ENCODE measurements at regions not wholly inside any gene's neighbourhood (a gene's known extent, or its start where the extent isn't known, plus 50 kb on each side); places are given as distances from the start of the nearest gene placed in this dataset.

DNA sequence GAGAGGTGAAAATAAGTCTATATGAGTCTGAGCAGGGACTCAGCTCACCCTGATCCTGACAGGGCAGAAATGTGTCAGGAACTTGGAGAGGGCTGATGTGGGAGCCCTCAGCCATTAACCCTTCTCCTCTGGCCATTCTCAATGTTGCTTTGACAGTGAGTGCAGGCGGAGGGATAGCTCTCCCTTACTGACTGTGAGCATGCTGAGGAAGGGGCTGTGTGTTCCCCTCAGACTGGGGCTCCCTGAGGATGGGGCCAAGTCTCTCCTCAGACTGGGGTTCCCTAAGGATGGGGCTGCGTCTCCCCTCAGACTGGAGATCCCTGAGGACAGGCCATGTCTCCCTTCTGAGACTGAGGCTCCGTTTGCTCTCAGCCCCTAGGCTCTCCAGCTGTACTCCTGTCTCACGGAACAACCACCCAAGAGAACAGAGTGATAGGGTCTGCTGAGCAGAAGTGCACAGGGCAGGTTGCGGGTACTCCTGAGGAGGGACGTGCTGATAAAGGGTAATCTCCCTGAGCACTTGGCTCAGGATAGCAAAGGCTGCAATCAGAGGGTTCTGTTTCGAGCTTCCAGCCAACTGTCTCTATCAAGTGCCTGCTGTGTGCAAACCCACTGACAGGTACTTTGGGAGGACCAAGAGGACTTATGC lies 141.0 kb downstream of the MRPL14 start (continued):
- TF ChIP-seq ZKSCAN1 (IDR thresholded peaks at IDR 0.05; ENCODE audit: low read depth, low read length) (0 out of 2 replicates have a peak, but pooled peaks have one; percentile 38), ZNF583 (CRISPR knock-in tag; IDR thresholded peaks at IDR 0.05) (no peak), NBN (IDR thresholded peaks at IDR 0.05; ENCODE audit: low read depth) (peak; percentile 54; the same call in 1 of the 2 replicates), ZNF217 (CRISPR knock-in tag; IDR thresholded peaks at IDR 0.05) (no peak), POLR2A (conservative IDR thresholded peaks at IDR 0.05) (no peak), ESRRA (IDR thresholded peaks at IDR 0.05; ENCODE audit: borderline replicate concordance, low read depth) (no peak), RBM39 (optimal IDR thresholded peaks at IDR 0.05; ENCODE audit: low read depth, low read length) (no peak), NR2C1 (IDR thresholded peaks at IDR 0.05) (no peak), NR2C1 (tag; IDR thresholded peaks at IDR 0.05) (no peak), YY1 (IDR thresholded peaks at IDR 0.05; ENCODE audit: borderline replicate concordance in 1 of 3, control insufficient read depth in 1 of 3, extremely low read depth in 1 of 3, insufficient read depth in 3 of 3, insufficient read length in 1 of 3, insufficient replicate concordance in 2 of 3, low read depth in 1 of 3, low read length in 2 of 3) (no peak), SREBF2 (CRISPR knock-in tag; IDR thresholded peaks at IDR 0.05) (no peak), RBM34 (IDR thresholded peaks at IDR 0.05; ENCODE audit: borderline replicate concordance, insufficient read depth, low read length) (no peak), BRF1 (IDR thresholded peaks at IDR 0.05; ENCODE audit: borderline replicate concordance, extremely low read depth, insufficient read length) (no peak)
- TF ChIP-seq, protein P1, sequence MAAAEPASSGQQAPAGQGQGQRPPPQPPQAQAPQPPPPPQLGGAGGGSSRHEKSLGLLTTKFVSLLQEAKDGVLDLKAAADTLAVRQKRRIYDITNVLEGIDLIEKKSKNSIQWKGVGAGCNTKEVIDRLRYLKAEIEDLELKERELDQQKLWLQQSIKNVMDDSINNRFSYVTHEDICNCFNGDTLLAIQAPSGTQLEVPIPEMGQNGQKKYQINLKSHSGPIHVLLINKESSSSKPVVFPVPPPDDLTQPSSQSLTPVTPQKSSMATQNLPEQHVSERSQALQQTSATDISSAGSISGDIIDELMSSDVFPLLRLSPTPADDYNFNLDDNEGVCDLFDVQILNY (CRISPR knock-in tag; IDR thresholded peaks at IDR 0.05), result no peak
- TF ChIP-seq, protein P2, sequence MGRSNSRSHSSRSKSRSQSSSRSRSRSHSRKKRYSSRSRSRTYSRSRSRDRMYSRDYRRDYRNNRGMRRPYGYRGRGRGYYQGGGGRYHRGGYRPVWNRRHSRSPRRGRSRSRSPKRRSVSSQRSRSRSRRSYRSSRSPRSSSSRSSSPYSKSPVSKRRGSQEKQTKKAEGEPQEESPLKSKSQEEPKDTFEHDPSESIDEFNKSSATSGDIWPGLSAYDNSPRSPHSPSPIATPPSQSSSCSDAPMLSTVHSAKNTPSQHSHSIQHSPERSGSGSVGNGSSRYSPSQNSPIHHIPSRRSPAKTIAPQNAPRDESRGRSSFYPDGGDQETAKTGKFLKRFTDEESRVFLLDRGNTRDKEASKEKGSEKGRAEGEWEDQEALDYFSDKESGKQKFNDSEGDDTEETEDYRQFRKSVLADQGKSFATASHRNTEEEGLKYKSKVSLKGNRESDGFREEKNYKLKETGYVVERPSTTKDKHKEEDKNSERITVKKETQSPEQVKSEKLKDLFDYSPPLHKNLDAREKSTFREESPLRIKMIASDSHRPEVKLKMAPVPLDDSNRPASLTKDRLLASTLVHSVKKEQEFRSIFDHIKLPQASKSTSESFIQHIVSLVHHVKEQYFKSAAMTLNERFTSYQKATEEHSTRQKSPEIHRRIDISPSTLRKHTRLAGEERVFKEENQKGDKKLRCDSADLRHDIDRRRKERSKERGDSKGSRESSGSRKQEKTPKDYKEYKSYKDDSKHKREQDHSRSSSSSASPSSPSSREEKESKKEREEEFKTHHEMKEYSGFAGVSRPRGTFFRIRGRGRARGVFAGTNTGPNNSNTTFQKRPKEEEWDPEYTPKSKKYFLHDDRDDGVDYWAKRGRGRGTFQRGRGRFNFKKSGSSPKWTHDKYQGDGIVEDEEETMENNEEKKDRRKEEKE (IDR thresholded peaks at IDR 0.05; ENCODE audit: borderline replicate concordance in 1 of 2, control insufficient read depth in 1 of 2, low read depth in 2 of 2, low read length in 1 of 2), result no peak
- TF ChIP-seq, protein P3, sequence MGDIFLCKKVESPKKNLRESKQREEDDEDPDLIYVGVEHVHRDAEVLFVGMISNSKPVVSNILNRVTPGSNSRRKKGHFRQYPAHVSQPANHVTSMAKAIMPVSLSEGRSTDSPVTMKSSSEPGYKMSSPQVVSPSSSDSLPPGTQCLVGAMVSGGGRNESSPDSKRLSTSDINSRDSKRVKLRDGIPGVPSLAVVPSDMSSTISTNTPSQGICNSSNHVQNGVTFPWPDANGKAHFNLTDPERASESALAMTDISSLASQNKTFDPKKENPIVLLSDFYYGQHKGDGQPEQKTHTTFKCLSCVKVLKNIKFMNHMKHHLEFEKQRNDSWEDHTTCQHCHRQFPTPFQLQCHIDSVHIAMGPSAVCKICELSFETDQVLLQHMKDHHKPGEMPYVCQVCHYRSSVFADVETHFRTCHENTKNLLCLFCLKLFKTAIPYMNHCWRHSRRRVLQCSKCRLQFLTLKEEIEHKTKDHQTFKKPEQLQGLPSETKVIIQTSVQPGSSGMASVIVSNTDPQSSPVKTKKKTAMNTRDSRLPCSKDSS (IDR thresholded peaks at IDR 0.05; ENCODE audit: low read depth, partially characterized antibody), result no peak
- TF ChIP-seq, protein P4, sequence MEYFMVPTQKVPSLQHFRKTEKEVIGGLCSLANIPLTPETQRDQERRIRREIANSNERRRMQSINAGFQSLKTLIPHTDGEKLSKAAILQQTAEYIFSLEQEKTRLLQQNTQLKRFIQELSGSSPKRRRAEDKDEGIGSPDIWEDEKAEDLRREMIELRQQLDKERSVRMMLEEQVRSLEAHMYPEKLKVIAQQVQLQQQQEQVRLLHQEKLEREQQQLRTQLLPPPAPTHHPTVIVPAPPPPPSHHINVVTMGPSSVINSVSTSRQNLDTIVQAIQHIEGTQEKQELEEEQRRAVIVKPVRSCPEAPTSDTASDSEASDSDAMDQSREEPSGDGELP (CRISPR knock-in tag; IDR thresholded peaks at IDR 0.05; ENCODE audit: borderline replicate concordance), result peak; percentile 71; the same call in 1 of the 2 replicates

All from K562 (cell line).